ENCODE measurements at regions not wholly inside any gene's neighbourhood (a gene's known extent, or its start where the extent isn't known, plus 50 kb on each side); places are given as distances from the start of the nearest gene placed in this dataset.
"Not testable (repeated sequence)": the region's sequence is repeated elsewhere in the genome, so short reads cannot be mapped to it uniquely, and the experiment has no call there.

GRCh38 chr12:131313635-131314034 is 359.9 kb downstream of the ADGRD1 start:
- no peak for DNase-seq (ENCODE audit: low read depth)

- no peak for DNase-seq (ENCODE audit: low read depth)
Measured at GRCh38 chr12:131314524-131315090, 360.9 kb downstream of the ADGRD1 start.

- no peak for DNase-seq (ENCODE audit: low read depth)
Measured at GRCh38 chr12:131315601-131316000, 361.9 kb downstream of the ADGRD1 start.

GRCh38 chr12:131316388-131316787 is 362.7 kb downstream of the ADGRD1 start:
- DNase-seq (ENCODE audit: low read depth): no peak

GRCh38 chr12:131318045-131318685 is 364.5 kb downstream of the ADGRD1 start:
- DNase-seq (ENCODE audit: low read depth): no peak

GRCh38 chr12:131321988-131322387 is 368.3 kb downstream of the ADGRD1 start:
- DNase-seq (ENCODE audit: low read depth): no peak

- not testable (repeated sequence) for DNase-seq (ENCODE audit: low read depth)
Measured at GRCh38 chr12:131322460-131322859, 368.8 kb downstream of the ADGRD1 start.

- no peak for DNase-seq (ENCODE audit: low read depth)
Measured at GRCh38 chr12:131323879-131324278, 370.2 kb downstream of the ADGRD1 start.

GRCh38 chr12:131327521-131328488 is 374.1 kb downstream of the ADGRD1 start:
- no peak for DNase-seq (ENCODE audit: low read depth)

- not testable (repeated sequence) for DNase-seq (ENCODE audit: low read depth)
Measured at GRCh38 chr12:131328861-131329845, 375.4 kb downstream of the ADGRD1 start.

- DNase-seq (ENCODE audit: low read depth): no peak
Measured at GRCh38 chr12:131330106-131330815, 376.6 kb downstream of the ADGRD1 start.

GRCh38 chr12:131331148-131331750 is 377.5 kb downstream of the ADGRD1 start:
- no peak for DNase-seq (ENCODE audit: low read depth)

GRCh38 chr12:131332224-131332623 is 378.5 kb downstream of the ADGRD1 start:
- no peak for DNase-seq (ENCODE audit: low read depth)

GRCh38 chr12:131333136-131333535 is 377.8 kb upstream of the SFSWAP start:
- DNase-seq (ENCODE audit: low read depth): no peak

- no peak for DNase-seq (ENCODE audit: low read depth)
Measured at GRCh38 chr12:131333621-131334440, 377.1 kb upstream of the SFSWAP start.

GRCh38 chr12:131334835-131335234 is 376.1 kb upstream of the SFSWAP start:
- no peak for DNase-seq (ENCODE audit: low read depth)

- no peak for DNase-seq (ENCODE audit: low read depth)
Measured at GRCh38 chr12:131335456-131335855, 375.4 kb upstream of the SFSWAP start.

- DNase-seq (ENCODE audit: low read depth): not testable (repeated sequence)
Measured at GRCh38 chr12:131337861-131338260, 373.0 kb upstream of the SFSWAP start.

GRCh38 chr12:131340616-131341210 is 370.2 kb upstream of the SFSWAP start:
- DNase-seq (ENCODE audit: low read depth): no peak

Measured in M059J (cell line).